ENCODE measurements at regions not wholly inside any gene's neighbourhood (a gene's known extent, or its start where the extent isn't known, plus 50 kb on each side); places are given as distances from the start of the nearest gene placed in this dataset.

- Histone ChIP-seq H3K79me2 (ENCODE audit: control insufficient read depth, insufficient read depth, low read length, unreplicated experiment) (no peaks in the 10 kb centered on the region), H3K4me3 (ENCODE audit: low read depth, low read length) (no peak overlapping the region), H3K4me1 (ENCODE audit: control insufficient read depth, insufficient read depth, low read length, unreplicated experiment) (no peaks in the 10 kb centered on the region), H3K27me3 (ENCODE audit: insufficient read depth, low read length) (peaks cover 9% of the 10 kb centered on the region), H3K36me3 (ENCODE audit: insufficient read depth, low read length) (no peaks in the 10 kb centered on the region), H3K27ac (ENCODE audit: low read depth, low read length) (no peak overlapping the region), H2AFZ (ENCODE audit: low read length, unreplicated experiment) (no peak overlapping the region)
Observed at GRCh38 chr4:129468624-129469023, 372.7 kb downstream of the C4orf33 start.

GRCh38 chr4:129474698-129475097, 378.7 kb downstream of the C4orf33 start:
- Histone ChIP-seq H3K36me3 (ENCODE audit: insufficient read depth, low read length) (no peaks in the 10 kb centered on the region), H3K27ac (ENCODE audit: low read depth, low read length) (no peak overlapping the region), H3K4me3 (ENCODE audit: low read depth, low read length) (no peak overlapping the region), H3K27me3 (ENCODE audit: insufficient read depth, low read length) (no peaks in the 10 kb centered on the region), H3K79me2 (ENCODE audit: control insufficient read depth, insufficient read depth, low read length, unreplicated experiment) (no peaks in the 10 kb centered on the region), H3K4me1 (ENCODE audit: control insufficient read depth, insufficient read depth, low read length, unreplicated experiment) (no peaks in the 10 kb centered on the region), H2AFZ (ENCODE audit: low read length, unreplicated experiment) (no peak overlapping the region)

DNA sequence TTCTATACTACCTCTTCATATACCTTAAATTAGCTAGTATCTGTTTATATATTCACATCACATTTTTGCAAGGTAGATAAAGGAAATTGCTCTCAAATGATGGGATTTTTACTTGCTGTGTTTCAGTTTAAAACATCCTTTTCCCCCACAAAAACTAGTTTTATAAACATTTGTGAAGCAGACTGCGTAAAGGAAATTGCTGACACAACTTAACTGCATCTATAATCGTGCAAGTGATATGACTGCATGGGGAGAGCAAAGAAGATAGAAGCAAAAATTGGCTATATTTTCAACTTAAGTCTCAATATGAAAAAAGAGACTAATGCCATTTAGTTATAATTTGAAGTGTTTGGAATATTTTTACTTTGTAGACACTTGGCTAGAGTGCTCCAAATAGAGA, 385.2 kb downstream of the C4orf33 start:
- Histone ChIP-seq H2AFZ (ENCODE audit: low read length, unreplicated experiment) (no peak overlapping the region), H3K4me1 (ENCODE audit: control insufficient read depth, insufficient read depth, low read length, unreplicated experiment) (no peaks in the 10 kb centered on the region), H3K27me3 (ENCODE audit: insufficient read depth, low read length) (no peaks in the 10 kb centered on the region), H3K79me2 (ENCODE audit: control insufficient read depth, insufficient read depth, low read length, unreplicated experiment) (no peaks in the 10 kb centered on the region), H3K36me3 (ENCODE audit: insufficient read depth, low read length) (no peaks in the 10 kb centered on the region), H3K27ac (ENCODE audit: low read depth, low read length) (no peak overlapping the region), H3K4me3 (ENCODE audit: low read depth, low read length) (no peak overlapping the region)

DNA sequence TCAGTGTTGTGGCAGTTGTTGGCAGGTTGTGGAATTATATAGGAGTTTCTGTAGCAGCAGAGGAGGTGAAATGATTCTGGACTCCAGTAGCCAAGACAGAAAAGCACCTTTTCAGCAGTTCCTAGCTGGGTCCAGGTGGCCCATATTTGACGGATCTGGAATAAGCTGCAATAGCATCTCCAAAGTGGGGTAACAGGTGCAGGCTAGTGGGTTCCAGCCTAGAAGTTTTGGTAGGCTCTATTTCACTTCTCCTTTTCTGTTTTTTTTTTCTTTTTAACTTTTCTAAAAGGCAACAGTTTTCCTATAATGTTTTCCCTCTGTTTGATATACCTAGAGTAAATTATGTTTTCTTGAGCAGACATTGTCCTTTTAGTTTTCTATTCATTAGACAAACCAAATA, 392.5 kb downstream of the C4orf33 start:
- no peaks in the 10 kb centered on the region for H3K27me3 ChIP-seq (ENCODE audit: insufficient read depth, low read length)
- no peaks in the 10 kb centered on the region for H3K4me1 ChIP-seq (ENCODE audit: control insufficient read depth, insufficient read depth, low read length, unreplicated experiment)
- no peak overlapping the region for H3K4me3 ChIP-seq (ENCODE audit: low read depth, low read length)
- H3K27ac ChIP-seq (ENCODE audit: low read depth, low read length) = no peak overlapping the region
- H3K79me2 ChIP-seq (ENCODE audit: control insufficient read depth, insufficient read depth, low read length, unreplicated experiment) = no peaks in the 10 kb centered on the region
- H3K36me3 ChIP-seq (ENCODE audit: insufficient read depth, low read length) = no peaks in the 10 kb centered on the region
- H2AFZ ChIP-seq (ENCODE audit: low read length, unreplicated experiment) = no peak overlapping the region

- no peaks in the 10 kb centered on the region for H3K27me3 ChIP-seq (ENCODE audit: insufficient read depth, low read length)
- H3K36me3 ChIP-seq (ENCODE audit: insufficient read depth, low read length) = no peaks in the 10 kb centered on the region
- no peak overlapping the region for H3K4me3 ChIP-seq (ENCODE audit: low read depth, low read length)
- no peak overlapping the region for H3K27ac ChIP-seq (ENCODE audit: low read depth, low read length)
- no peaks in the 10 kb centered on the region for H3K79me2 ChIP-seq (ENCODE audit: control insufficient read depth, insufficient read depth, low read length, unreplicated experiment)
- H3K4me1 ChIP-seq (ENCODE audit: control insufficient read depth, insufficient read depth, low read length, unreplicated experiment) = no peaks in the 10 kb centered on the region
- H2AFZ ChIP-seq (ENCODE audit: low read length, unreplicated experiment) = no peak overlapping the region
Observed at GRCh38 chr4:129490516-129490915, 394.6 kb downstream of the C4orf33 start.

GRCh38 chr4:129498626-129499025, 402.7 kb downstream of the C4orf33 start:
- Histone ChIP-seq H3K27me3 (ENCODE audit: insufficient read depth, low read length) (no peaks in the 10 kb centered on the region), H2AFZ (ENCODE audit: low read length, unreplicated experiment) (no peak overlapping the region), H3K79me2 (ENCODE audit: control insufficient read depth, insufficient read depth, low read length, unreplicated experiment) (no peaks in the 10 kb centered on the region), H3K36me3 (ENCODE audit: insufficient read depth, low read length) (no peaks in the 10 kb centered on the region), H3K27ac (ENCODE audit: low read depth, low read length) (no peak overlapping the region), H3K4me3 (ENCODE audit: low read depth, low read length) (no peak overlapping the region), H3K4me1 (ENCODE audit: control insufficient read depth, insufficient read depth, low read length, unreplicated experiment) (no peaks in the 10 kb centered on the region)

DNA sequence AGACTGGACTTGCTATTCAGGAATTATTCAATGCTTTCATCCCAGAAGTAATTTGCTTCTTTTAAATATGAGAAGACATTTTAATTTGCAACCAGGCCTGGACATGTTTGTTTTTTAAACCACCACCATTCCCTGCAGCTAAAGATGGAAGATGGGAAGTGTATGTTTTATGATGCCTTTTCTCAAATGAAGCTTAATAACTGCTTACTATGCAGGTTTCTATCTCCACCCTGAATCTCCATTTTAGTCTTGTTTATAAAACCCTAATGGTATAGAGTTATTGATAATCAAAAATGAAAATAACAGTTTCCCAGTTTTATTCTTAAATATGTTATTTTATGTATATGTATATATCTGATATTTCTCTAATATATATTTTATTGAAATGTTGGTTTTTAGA, 418.9 kb downstream of the C4orf33 start:
- Histone ChIP-seq H3K27me3 (ENCODE audit: insufficient read depth, low read length) (no peaks in the 10 kb centered on the region), H3K36me3 (ENCODE audit: insufficient read depth, low read length) (no peaks in the 10 kb centered on the region), H3K27ac (ENCODE audit: low read depth, low read length) (no peak overlapping the region), H3K79me2 (ENCODE audit: control insufficient read depth, insufficient read depth, low read length, unreplicated experiment) (no peaks in the 10 kb centered on the region), H3K4me3 (ENCODE audit: low read depth, low read length) (no peak overlapping the region), H2AFZ (ENCODE audit: low read length, unreplicated experiment) (no peak overlapping the region), H3K4me1 (ENCODE audit: control insufficient read depth, insufficient read depth, low read length, unreplicated experiment) (no peaks in the 10 kb centered on the region)

DNA sequence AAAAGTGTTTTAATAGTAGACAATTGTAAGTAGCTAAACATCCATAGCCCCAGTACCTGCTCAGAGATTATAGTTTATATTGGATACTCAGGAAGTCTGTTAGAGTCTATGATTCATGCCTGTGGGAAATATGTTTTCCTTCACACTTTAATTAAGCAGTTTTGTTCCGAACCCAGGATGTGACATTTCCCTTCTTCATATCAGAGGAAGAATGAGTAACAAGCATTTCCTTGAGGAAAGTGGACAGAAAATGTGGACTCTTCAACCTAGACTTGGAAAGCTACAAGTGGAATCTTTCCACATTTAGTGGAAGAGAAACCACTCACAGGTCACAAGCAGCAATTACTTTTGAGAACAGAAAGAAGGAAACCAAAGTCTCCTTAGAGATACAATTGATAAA, 419.4 kb downstream of the C4orf33 start:
- Histone ChIP-seq H3K4me3 (ENCODE audit: low read depth, low read length) (no peak overlapping the region), H3K27me3 (ENCODE audit: insufficient read depth, low read length) (no peaks in the 10 kb centered on the region), H3K79me2 (ENCODE audit: control insufficient read depth, insufficient read depth, low read length, unreplicated experiment) (no peaks in the 10 kb centered on the region), H2AFZ (ENCODE audit: low read length, unreplicated experiment) (no peak overlapping the region), H3K27ac (ENCODE audit: low read depth, low read length) (no peak overlapping the region), H3K36me3 (ENCODE audit: insufficient read depth, low read length) (no peaks in the 10 kb centered on the region), H3K4me1 (ENCODE audit: control insufficient read depth, insufficient read depth, low read length, unreplicated experiment) (no peaks in the 10 kb centered on the region)

GRCh38 chr4:129526812-129527211, 430.9 kb downstream of the C4orf33 start:
- H2AFZ ChIP-seq (ENCODE audit: low read length, unreplicated experiment) = no peak overlapping the region
- H3K27me3 ChIP-seq (ENCODE audit: insufficient read depth, low read length) = peaks cover 26% of the 10 kb centered on the region
- H3K4me3 ChIP-seq (ENCODE audit: low read depth, low read length) = no peak overlapping the region
- H3K27ac ChIP-seq (ENCODE audit: low read depth, low read length) = no peak overlapping the region
- H3K36me3 ChIP-seq (ENCODE audit: insufficient read depth, low read length) = no peaks in the 10 kb centered on the region
- no peaks in the 10 kb centered on the region for H3K4me1 ChIP-seq (ENCODE audit: control insufficient read depth, insufficient read depth, low read length, unreplicated experiment)
- no peaks in the 10 kb centered on the region for H3K79me2 ChIP-seq (ENCODE audit: control insufficient read depth, insufficient read depth, low read length, unreplicated experiment)

GRCh38 chr4:129531253-129531652, 435.3 kb downstream of the C4orf33 start:
- Histone ChIP-seq H2AFZ (ENCODE audit: low read length, unreplicated experiment) (no peak overlapping the region), H3K4me1 (ENCODE audit: control insufficient read depth, insufficient read depth, low read length, unreplicated experiment) (no peaks in the 10 kb centered on the region), H3K27ac (ENCODE audit: low read depth, low read length) (no peak overlapping the region), H3K36me3 (ENCODE audit: insufficient read depth, low read length) (no peaks in the 10 kb centered on the region), H3K27me3 (ENCODE audit: insufficient read depth, low read length) (no peaks in the 10 kb centered on the region), H3K4me3 (ENCODE audit: low read depth, low read length) (no peak overlapping the region), H3K79me2 (ENCODE audit: control insufficient read depth, insufficient read depth, low read length, unreplicated experiment) (no peaks in the 10 kb centered on the region)

DNA sequence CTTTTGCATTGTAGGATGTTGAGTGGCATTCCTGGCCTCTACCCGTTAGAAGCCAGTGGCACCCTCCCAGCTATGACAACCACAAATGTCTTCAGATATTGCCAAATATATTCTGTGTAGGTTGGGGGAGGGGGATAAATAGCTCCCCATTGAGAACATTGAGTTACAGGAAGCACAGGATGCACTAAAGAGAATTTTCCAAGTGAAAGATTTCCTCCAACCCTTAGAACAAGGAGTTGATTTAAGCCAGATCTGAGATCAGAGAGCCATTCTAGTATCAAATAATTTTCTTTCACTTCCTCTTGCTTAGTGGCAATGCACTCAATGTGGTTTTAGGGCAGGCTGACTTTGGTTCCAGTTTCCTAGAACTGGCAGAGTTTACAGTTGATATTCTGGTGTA, 436.6 kb downstream of the C4orf33 start:
- H3K27me3 ChIP-seq (ENCODE audit: insufficient read depth, low read length) = no peaks in the 10 kb centered on the region
- no peaks in the 10 kb centered on the region for H3K36me3 ChIP-seq (ENCODE audit: insufficient read depth, low read length)
- no peak overlapping the region for H2AFZ ChIP-seq (ENCODE audit: low read length, unreplicated experiment)
- H3K4me3 ChIP-seq (ENCODE audit: low read depth, low read length) = no peak overlapping the region
- no peaks in the 10 kb centered on the region for H3K79me2 ChIP-seq (ENCODE audit: control insufficient read depth, insufficient read depth, low read length, unreplicated experiment)
- no peak overlapping the region for H3K27ac ChIP-seq (ENCODE audit: low read depth, low read length)
- H3K4me1 ChIP-seq (ENCODE audit: control insufficient read depth, insufficient read depth, low read length, unreplicated experiment) = no peaks in the 10 kb centered on the region

GRCh38 chr4:129543299-129543698, 447.3 kb downstream of the C4orf33 start:
- H3K27me3 ChIP-seq (ENCODE audit: insufficient read depth, low read length) = no peaks in the 10 kb centered on the region
- no peak overlapping the region for H3K4me3 ChIP-seq (ENCODE audit: low read depth, low read length)
- no peaks in the 10 kb centered on the region for H3K4me1 ChIP-seq (ENCODE audit: control insufficient read depth, insufficient read depth, low read length, unreplicated experiment)
- H3K36me3 ChIP-seq (ENCODE audit: insufficient read depth, low read length) = no peaks in the 10 kb centered on the region
- no peaks in the 10 kb centered on the region for H3K79me2 ChIP-seq (ENCODE audit: control insufficient read depth, insufficient read depth, low read length, unreplicated experiment)
- no peak overlapping the region for H3K27ac ChIP-seq (ENCODE audit: low read depth, low read length)
- no peak overlapping the region for H2AFZ ChIP-seq (ENCODE audit: low read length, unreplicated experiment)

Data from ACC112 (cell line).